ENCODE measurements at regions not wholly inside any gene's neighbourhood (a gene's known extent, or its start where the extent isn't known, plus 50 kb on each side); places are given as distances from the start of the nearest gene placed in this dataset.
"Not testable (repeated sequence)": the region's sequence is repeated elsewhere in the genome, so short reads cannot be mapped to it uniquely, and the experiment has no call there.

DNA sequence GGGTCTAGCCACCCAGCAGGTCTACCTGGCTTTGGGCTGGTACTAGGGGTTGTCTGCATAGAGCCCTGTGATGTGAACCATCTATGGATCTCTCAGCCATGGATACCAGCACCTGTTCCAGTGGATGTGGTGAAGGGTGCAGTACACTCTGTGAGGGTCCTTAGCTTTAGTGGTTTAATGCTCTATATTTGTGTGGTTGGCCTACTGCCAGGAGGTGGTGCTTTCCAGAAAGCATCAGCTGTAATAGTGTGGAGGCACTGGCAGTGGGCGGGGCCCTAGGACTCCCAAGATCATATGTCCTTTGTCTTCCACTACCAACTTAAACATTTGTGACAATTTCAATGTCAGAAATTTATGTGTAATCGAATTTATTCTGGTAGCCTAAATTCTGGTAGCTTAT is 1065.1 kb downstream of the RPIA start:
- H3K79me1 ChIP-seq (replicated peaks; ENCODE audit: low read length, poor library complexity, severe bottlenecking); H3K14ac ChIP-seq (ENCODE audit: low read length in 2 of 2); H2BK5ac ChIP-seq (ENCODE audit: low read depth, low read length, poor library complexity, severe bottlenecking); H2AFZ ChIP-seq (ENCODE audit: low read depth, low read length); H3K23ac ChIP-seq (ENCODE audit: low read length in 2 of 2); H2BK120ac ChIP-seq (ENCODE audit: low read depth, low read length); H3K9me3 ChIP-seq (ENCODE audit: control insufficient read depth, low read length); H3K36me3 ChIP-seq (ENCODE audit: control insufficient read depth in 1 of 2, insufficient read depth in 2 of 2, low read depth in 1 of 2, low read length in 2 of 2); H4K8ac ChIP-seq (ENCODE audit: low read length); H4K91ac ChIP-seq (ENCODE audit: low read length); H2AK5ac ChIP-seq (ENCODE audit: low read length, severe bottlenecking); H3K4ac ChIP-seq (ENCODE audit: low read depth in 1 of 2, low read length in 2 of 2); H3K4me3 ChIP-seq (ENCODE audit: insufficient read depth in 1 of 2, low read depth in 1 of 2, low read length in 2 of 2); H3K18ac ChIP-seq (ENCODE audit: low read depth in 1 of 2, low read length in 2 of 2); H2BK15ac ChIP-seq (ENCODE audit: low read depth, poor library complexity, severe bottlenecking); H3K4me2 ChIP-seq (ENCODE audit: low read length, poor library complexity, severe bottlenecking); H3K27me3 ChIP-seq (ENCODE audit: control insufficient read depth in 1 of 2, insufficient read depth in 1 of 2, low read length in 2 of 2); DNase-seq; H3K27ac ChIP-seq (ENCODE audit: low read length, poor library complexity, severe bottlenecking); H3K4me1 ChIP-seq (ENCODE audit: control insufficient read depth, insufficient read depth, low read depth, low read length); H3K9ac ChIP-seq (ENCODE audit: low read length); H2BK12ac ChIP-seq (ENCODE audit: low read length in 2 of 2): not testable (repeated sequence)
- no CpG with 5 or more reads among the region's 2 CpGs for WGBS

DNA sequence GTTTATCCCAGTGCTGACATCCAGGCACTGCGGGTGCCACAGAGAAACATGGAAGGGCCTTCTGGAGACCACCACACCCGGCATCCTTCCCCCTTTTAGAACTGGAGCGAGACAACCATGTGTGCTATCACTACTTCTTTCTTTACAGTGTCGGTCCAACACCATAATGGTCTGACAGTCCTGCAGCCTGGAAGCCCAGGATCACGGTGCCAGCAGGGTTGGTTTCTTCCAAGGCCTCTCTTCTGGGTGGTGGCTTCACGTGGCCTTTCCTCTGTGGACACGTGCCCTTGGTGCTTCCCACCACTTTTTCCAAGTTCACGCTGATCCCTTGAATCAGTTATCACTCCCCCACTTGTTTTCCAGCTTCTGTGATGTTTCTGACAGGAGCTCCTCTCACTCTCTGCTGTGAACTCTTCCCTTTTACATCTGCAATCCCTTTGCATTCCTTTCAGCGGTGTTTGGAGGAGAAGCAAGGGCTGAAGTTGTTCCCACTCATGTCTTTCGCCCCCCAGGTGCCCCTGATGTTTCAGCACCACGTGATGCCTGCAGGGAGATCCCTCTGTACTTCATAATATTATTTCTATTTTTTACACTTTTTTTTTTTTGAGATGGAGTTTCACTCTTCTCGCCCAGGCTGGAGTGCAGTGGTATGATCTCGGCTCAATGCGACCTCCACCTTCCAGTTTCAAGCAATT is 1067.0 kb downstream of the RPIA start:
- not testable (repeated sequence) for H3K4me2 ChIP-seq (ENCODE audit: low read length, poor library complexity, severe bottlenecking); H3K14ac ChIP-seq (ENCODE audit: low read length in 2 of 2); H3K9me3 ChIP-seq (ENCODE audit: control insufficient read depth, low read length); DNase-seq; H3K36me3 ChIP-seq (ENCODE audit: control insufficient read depth in 1 of 2, insufficient read depth in 2 of 2, low read depth in 1 of 2, low read length in 2 of 2); H3K4me3 ChIP-seq (ENCODE audit: insufficient read depth in 1 of 2, low read depth in 1 of 2, low read length in 2 of 2); H3K27ac ChIP-seq (ENCODE audit: low read length, poor library complexity, severe bottlenecking); H3K79me1 ChIP-seq (replicated peaks; ENCODE audit: low read length, poor library complexity, severe bottlenecking); H4K91ac ChIP-seq (ENCODE audit: low read length); H3K9ac ChIP-seq (ENCODE audit: low read length); H2BK15ac ChIP-seq (ENCODE audit: low read depth, poor library complexity, severe bottlenecking); H4K8ac ChIP-seq (ENCODE audit: low read length); H3K27me3 ChIP-seq (ENCODE audit: control insufficient read depth in 1 of 2, insufficient read depth in 1 of 2, low read length in 2 of 2); H3K23ac ChIP-seq (ENCODE audit: low read length in 2 of 2); H2BK120ac ChIP-seq (ENCODE audit: low read depth, low read length); H2AFZ ChIP-seq (ENCODE audit: low read depth, low read length); H3K4me1 ChIP-seq (ENCODE audit: control insufficient read depth, insufficient read depth, low read depth, low read length); H2BK5ac ChIP-seq (ENCODE audit: low read depth, low read length, poor library complexity, severe bottlenecking); H3K4ac ChIP-seq (ENCODE audit: low read depth in 1 of 2, low read length in 2 of 2); H3K18ac ChIP-seq (ENCODE audit: low read depth in 1 of 2, low read length in 2 of 2); H2AK5ac ChIP-seq (ENCODE audit: low read length, severe bottlenecking); H2BK12ac ChIP-seq (ENCODE audit: low read length in 2 of 2)
- WGBS = 57% methylated on average over 13 of the region's 14 CpGs

DNA sequence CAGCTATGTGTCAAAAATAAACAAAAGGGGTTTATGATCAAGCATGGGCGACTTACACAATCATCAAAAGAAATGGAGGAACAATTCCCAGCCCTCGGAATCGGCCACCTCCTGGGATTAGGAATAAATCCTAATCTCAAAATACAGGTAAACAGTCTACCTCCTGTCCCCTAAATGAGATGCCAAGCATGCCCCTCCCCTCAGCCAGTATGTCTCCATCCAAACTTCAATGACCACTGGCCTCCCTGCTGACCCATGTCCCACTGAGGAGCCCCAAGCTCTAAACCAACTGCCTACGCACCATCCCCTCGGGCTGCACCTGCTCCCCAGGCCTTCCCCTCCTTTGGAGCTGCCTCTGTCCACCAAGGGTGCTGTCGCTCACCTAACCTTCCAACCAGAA is 1069.3 kb downstream of the RPIA start:
- H3K79me1 ChIP-seq (replicated peaks; ENCODE audit: low read length, poor library complexity, severe bottlenecking); H3K18ac ChIP-seq (ENCODE audit: low read depth in 1 of 2, low read length in 2 of 2); H4K8ac ChIP-seq (ENCODE audit: low read length); H2BK5ac ChIP-seq (ENCODE audit: low read depth, low read length, poor library complexity, severe bottlenecking); H2AFZ ChIP-seq (ENCODE audit: low read depth, low read length); H3K9ac ChIP-seq (ENCODE audit: low read length); H4K91ac ChIP-seq (ENCODE audit: low read length); H3K14ac ChIP-seq (ENCODE audit: low read length in 2 of 2); H3K27ac ChIP-seq (ENCODE audit: low read length, poor library complexity, severe bottlenecking); H3K4me3 ChIP-seq (ENCODE audit: insufficient read depth in 1 of 2, low read depth in 1 of 2, low read length in 2 of 2); H2BK15ac ChIP-seq (ENCODE audit: low read depth, poor library complexity, severe bottlenecking); H2BK12ac ChIP-seq (ENCODE audit: low read length in 2 of 2); H3K4me1 ChIP-seq (ENCODE audit: control insufficient read depth, insufficient read depth, low read depth, low read length); H2BK120ac ChIP-seq (ENCODE audit: low read depth, low read length); H3K9me3 ChIP-seq (ENCODE audit: control insufficient read depth, low read length); H3K4me2 ChIP-seq (ENCODE audit: low read length, poor library complexity, severe bottlenecking); DNase-seq; H3K36me3 ChIP-seq (ENCODE audit: control insufficient read depth in 1 of 2, insufficient read depth in 2 of 2, low read depth in 1 of 2, low read length in 2 of 2); H3K4ac ChIP-seq (ENCODE audit: low read depth in 1 of 2, low read length in 2 of 2); H2AK5ac ChIP-seq (ENCODE audit: low read length, severe bottlenecking); H3K23ac ChIP-seq (ENCODE audit: low read length in 2 of 2); H3K27me3 ChIP-seq (ENCODE audit: control insufficient read depth in 1 of 2, insufficient read depth in 1 of 2, low read length in 2 of 2): not testable (repeated sequence)
- WGBS = 68% methylated on average over 5 of the region's 6 CpGs

DNA sequence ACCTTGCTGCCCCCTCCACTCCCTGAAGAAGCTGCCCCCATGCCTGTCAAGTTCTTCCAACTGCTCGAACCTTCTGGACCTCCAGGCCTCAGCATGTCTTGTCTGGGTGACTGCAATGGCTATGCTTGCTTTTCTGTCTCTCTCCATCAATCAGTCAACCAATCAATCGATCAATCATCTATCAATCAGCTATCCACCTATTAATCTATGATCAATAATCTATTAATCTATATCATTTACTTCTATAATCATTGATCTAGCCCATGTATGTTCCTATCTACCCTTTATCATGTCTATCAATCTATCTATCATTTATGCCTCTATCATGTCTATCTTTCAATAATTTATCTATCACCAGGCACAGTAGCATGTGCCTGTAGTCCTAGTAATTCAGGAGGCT is 1069.7 kb downstream of the RPIA start:
- not testable (repeated sequence) for H3K23ac ChIP-seq (ENCODE audit: low read length in 2 of 2); H2AK5ac ChIP-seq (ENCODE audit: low read length, severe bottlenecking); H2BK5ac ChIP-seq (ENCODE audit: low read depth, low read length, poor library complexity, severe bottlenecking); H3K4me1 ChIP-seq (ENCODE audit: control insufficient read depth, insufficient read depth, low read depth, low read length); H4K8ac ChIP-seq (ENCODE audit: low read length); H3K4me2 ChIP-seq (ENCODE audit: low read length, poor library complexity, severe bottlenecking); H3K36me3 ChIP-seq (ENCODE audit: control insufficient read depth in 1 of 2, insufficient read depth in 2 of 2, low read depth in 1 of 2, low read length in 2 of 2); H2BK12ac ChIP-seq (ENCODE audit: low read length in 2 of 2); H2BK15ac ChIP-seq (ENCODE audit: low read depth, poor library complexity, severe bottlenecking); H3K4me3 ChIP-seq (ENCODE audit: insufficient read depth in 1 of 2, low read depth in 1 of 2, low read length in 2 of 2); H3K4ac ChIP-seq (ENCODE audit: low read depth in 1 of 2, low read length in 2 of 2); H3K14ac ChIP-seq (ENCODE audit: low read length in 2 of 2); H3K9ac ChIP-seq (ENCODE audit: low read length); H3K27ac ChIP-seq (ENCODE audit: low read length, poor library complexity, severe bottlenecking); H2BK120ac ChIP-seq (ENCODE audit: low read depth, low read length); H2AFZ ChIP-seq (ENCODE audit: low read depth, low read length); DNase-seq; H3K9me3 ChIP-seq (ENCODE audit: control insufficient read depth, low read length); H3K18ac ChIP-seq (ENCODE audit: low read depth in 1 of 2, low read length in 2 of 2); H3K79me1 ChIP-seq (replicated peaks; ENCODE audit: low read length, poor library complexity, severe bottlenecking); H3K27me3 ChIP-seq (ENCODE audit: control insufficient read depth in 1 of 2, insufficient read depth in 1 of 2, low read length in 2 of 2); H4K91ac ChIP-seq (ENCODE audit: low read length)
- WGBS = 49% methylated on average over 2 of the region's 2 CpGs
